ENCODE measurements at regions not wholly inside any gene's neighbourhood (a gene's known extent, or its start where the extent isn't known, plus 50 kb on each side); places are given as distances from the start of the nearest gene placed in this dataset.

- no peak overlapping the region for H3K27ac Mint-ChIP-seq
- Histone ChIP-seq H3K27me3 (ENCODE audit: control insufficient read depth, insufficient read depth, low read length) (no peaks in the 10 kb centered on the region), H3K4me1 (ENCODE audit: control insufficient read depth, insufficient read depth, low read length) (no peaks in the 10 kb centered on the region), H3K9me3 (ENCODE audit: control insufficient read depth, insufficient read depth, low read length) (peaks cover 4% of the 10 kb centered on the region), H3K36me3 (ENCODE audit: control insufficient read depth, insufficient read depth, low read length) (no peaks in the 10 kb centered on the region), H3K4me3 (ENCODE audit: low read length) (no peak overlapping the region), H3K27ac (ENCODE audit: low read length) (no peak overlapping the region)
- 75% methylated on average over 14 of the region's 15 CpGs for WGBS (ENCODE audit: insufficient coverage)
- no peaks in the 10 kb centered on the region for H3K4me1 Mint-ChIP-seq
- no peak for ATAC-seq
- peaks cover 5 to 14% of the 10 kb centered on the region in 2 donors for H3K9me3 Mint-ChIP-seq
- no peaks in the 10 kb centered on the region for H3K27me3 Mint-ChIP-seq (ENCODE audit: low read depth in 2 of 2)
- no peak overlapping the region for H3K4me3 Mint-ChIP-seq
- no peak for TF ChIP-seq CTCF (IDR thresholded peaks at IDR 0.05)
- intact Hi-C loops (cut with micrococcal nuclease) = no loop called here
- DNase-seq = no peak
- H3K36me3 Mint-ChIP-seq = no peaks in the 10 kb centered on the region
Observed at GRCh38 chr18:37668971-37669747, 103.6 kb upstream of the CELF4 start.

GRCh38 chr18:37667836-37668235 lies 102.2 kb upstream of the CELF4 start:
- DNase-seq = no peak
- Mint-ChIP-seq H3K27me3 (ENCODE audit: low read depth in 2 of 2) (no peaks in the 10 kb centered on the region), H3K9me3 (peaks cover 5 to 16% of the 10 kb centered on the region in 2 donors), H3K4me3 (no peak overlapping the region), H3K4me1 (no peaks in the 10 kb centered on the region), H3K27ac (no peak overlapping the region), H3K36me3 (no peaks in the 10 kb centered on the region)
- no peaks in the 10 kb centered on the region for H3K27me3 ChIP-seq (ENCODE audit: control insufficient read depth, insufficient read depth, low read length)
- no peak for TF ChIP-seq CTCF (IDR thresholded peaks at IDR 0.05)
- ATAC-seq = no peak
- 92% methylated on average over 1 of the region's 1 CpG for WGBS (ENCODE audit: insufficient coverage)
- intact Hi-C loops (cut with micrococcal nuclease) = no loop called here
- peaks cover 4% of the 10 kb centered on the region for H3K9me3 ChIP-seq (ENCODE audit: control insufficient read depth, insufficient read depth, low read length)
- H3K4me1 ChIP-seq (ENCODE audit: control insufficient read depth, insufficient read depth, low read length) = no peaks in the 10 kb centered on the region
- no peak overlapping the region for H3K27ac ChIP-seq (ENCODE audit: low read length)
- no peak overlapping the region for H3K4me3 ChIP-seq (ENCODE audit: low read length)
- H3K36me3 ChIP-seq (ENCODE audit: control insufficient read depth, insufficient read depth, low read length) = no peaks in the 10 kb centered on the region

- no peak for ATAC-seq
- no peak for DNase-seq
- Mint-ChIP-seq H3K4me3 (no peak overlapping the region), H3K27ac (no peak overlapping the region), H3K9me3 (peaks cover 5 to 17% of the 10 kb centered on the region in 2 donors), H3K36me3 (no peaks in the 10 kb centered on the region), H3K27me3 (ENCODE audit: low read depth in 2 of 2) (no peaks in the 10 kb centered on the region), H3K4me1 (no peaks in the 10 kb centered on the region)
- no peak for TF ChIP-seq CTCF (IDR thresholded peaks at IDR 0.05)
- Histone ChIP-seq H3K27ac (ENCODE audit: low read length) (no peak overlapping the region), H3K4me3 (ENCODE audit: low read length) (no peak overlapping the region), H3K4me1 (ENCODE audit: control insufficient read depth, insufficient read depth, low read length) (no peaks in the 10 kb centered on the region), H3K36me3 (ENCODE audit: control insufficient read depth, insufficient read depth, low read length) (no peaks in the 10 kb centered on the region), H3K27me3 (ENCODE audit: control insufficient read depth, insufficient read depth, low read length) (no peaks in the 10 kb centered on the region), H3K9me3 (ENCODE audit: control insufficient read depth, insufficient read depth, low read length) (peaks cover 4% of the 10 kb centered on the region)
- intact Hi-C loops (cut with micrococcal nuclease) = no loop called here
- WGBS (ENCODE audit: insufficient coverage) = 16% methylated on average over 1 of the region's 1 CpG
Observed at GRCh38 chr18:37666991-37667390, 101.4 kb upstream of the CELF4 start.

GRCh38 chr18:37666451-37666850 lies 100.9 kb upstream of the CELF4 start:
- Histone ChIP-seq H3K27ac (ENCODE audit: low read length) (no peak overlapping the region), H3K4me1 (ENCODE audit: control insufficient read depth, insufficient read depth, low read length) (no peaks in the 10 kb centered on the region), H3K27me3 (ENCODE audit: control insufficient read depth, insufficient read depth, low read length) (no peaks in the 10 kb centered on the region), H3K36me3 (ENCODE audit: control insufficient read depth, insufficient read depth, low read length) (no peaks in the 10 kb centered on the region), H3K9me3 (ENCODE audit: control insufficient read depth, insufficient read depth, low read length) (peaks cover 2% of the 10 kb centered on the region), H3K4me3 (ENCODE audit: low read length) (no peak overlapping the region)
- DNase-seq (no peak), ATAC-seq (no peak)
- Mint-ChIP-seq H3K36me3 (no peaks in the 10 kb centered on the region), H3K4me1 (no peaks in the 10 kb centered on the region), H3K4me3 (no peak overlapping the region), H3K9me3 (peaks cover 5 to 15% of the 10 kb centered on the region in 2 donors), H3K27me3 (ENCODE audit: low read depth in 2 of 2) (no peaks in the 10 kb centered on the region), H3K27ac (no peak overlapping the region)
- TF ChIP-seq CTCF (IDR thresholded peaks at IDR 0.05) = no peak
- WGBS (ENCODE audit: insufficient coverage) = 86% methylated on average over 2 of the region's 2 CpGs
- intact Hi-C loops (cut with micrococcal nuclease) = no loop called here
